ENCODE measurements at regions not wholly inside any gene's neighbourhood (a gene's known extent, or its start where the extent isn't known, plus 50 kb on each side); places are given as distances from the start of the nearest gene placed in this dataset.

- no peaks in the 10 kb centered on the region for H3K27me3 ChIP-seq (ENCODE audit: insufficient read depth, poor library complexity, severe bottlenecking)
- no peak for DNase-seq (ENCODE audit: low read depth in 1 of 2, low spot score in 1 of 2)
- TF ChIP-seq SPI1 (IDR thresholded peaks at IDR 0.05; ENCODE audit: borderline replicate concordance, low read depth) (no peak), CTCF (IDR thresholded peaks at IDR 0.05; ENCODE audit: insufficient read depth, low read length) (no peak), POLR2AphosphoS5 (IDR thresholded peaks at IDR 0.05; ENCODE audit: low read depth) (no peak)
- TF ChIP-seq, protein P1, sequence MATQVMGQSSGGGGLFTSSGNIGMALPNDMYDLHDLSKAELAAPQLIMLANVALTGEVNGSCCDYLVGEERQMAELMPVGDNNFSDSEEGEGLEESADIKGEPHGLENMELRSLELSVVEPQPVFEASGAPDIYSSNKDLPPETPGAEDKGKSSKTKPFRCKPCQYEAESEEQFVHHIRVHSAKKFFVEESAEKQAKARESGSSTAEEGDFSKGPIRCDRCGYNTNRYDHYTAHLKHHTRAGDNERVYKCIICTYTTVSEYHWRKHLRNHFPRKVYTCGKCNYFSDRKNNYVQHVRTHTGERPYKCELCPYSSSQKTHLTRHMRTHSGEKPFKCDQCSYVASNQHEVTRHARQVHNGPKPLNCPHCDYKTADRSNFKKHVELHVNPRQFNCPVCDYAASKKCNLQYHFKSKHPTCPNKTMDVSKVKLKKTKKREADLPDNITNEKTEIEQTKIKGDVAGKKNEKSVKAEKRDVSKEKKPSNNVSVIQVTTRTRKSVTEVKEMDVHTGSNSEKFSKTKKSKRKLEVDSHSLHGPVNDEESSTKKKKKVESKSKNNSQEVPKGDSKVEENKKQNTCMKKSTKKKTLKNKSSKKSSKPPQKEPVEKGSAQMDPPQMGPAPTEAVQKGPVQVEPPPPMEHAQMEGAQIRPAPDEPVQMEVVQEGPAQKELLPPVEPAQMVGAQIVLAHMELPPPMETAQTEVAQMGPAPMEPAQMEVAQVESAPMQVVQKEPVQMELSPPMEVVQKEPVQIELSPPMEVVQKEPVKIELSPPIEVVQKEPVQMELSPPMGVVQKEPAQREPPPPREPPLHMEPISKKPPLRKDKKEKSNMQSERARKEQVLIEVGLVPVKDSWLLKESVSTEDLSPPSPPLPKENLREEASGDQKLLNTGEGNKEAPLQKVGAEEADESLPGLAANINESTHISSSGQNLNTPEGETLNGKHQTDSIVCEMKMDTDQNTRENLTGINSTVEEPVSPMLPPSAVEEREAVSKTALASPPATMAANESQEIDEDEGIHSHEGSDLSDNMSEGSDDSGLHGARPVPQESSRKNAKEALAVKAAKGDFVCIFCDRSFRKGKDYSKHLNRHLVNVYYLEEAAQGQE (IDR thresholded peaks at IDR 0.05; ENCODE audit: insufficient replicate concordance, low read depth), result no peak
- no peak overlapping the region for H3K27ac ChIP-seq (replicated peaks)
- no peak overlapping the region for H3K4me3 ChIP-seq (replicated peaks; ENCODE audit: insufficient read depth, low read length)
These were observed 84.8 kb upstream of the WARS2 start for GRCh38 chr1:119225265-119225664.

- no peaks in the 10 kb centered on the region for H3K27me3 ChIP-seq (ENCODE audit: insufficient read depth, poor library complexity, severe bottlenecking)
- TF ChIP-seq POLR2AphosphoS5 (IDR thresholded peaks at IDR 0.05; ENCODE audit: low read depth) (no peak), GABPA (IDR thresholded peaks at IDR 0.05; ENCODE audit: low read depth) (no peak), CTCF (IDR thresholded peaks at IDR 0.05; ENCODE audit: insufficient read depth, low read length) (no peak), SPI1 (IDR thresholded peaks at IDR 0.05; ENCODE audit: borderline replicate concordance, low read depth) (no peak)
- TF ChIP-seq, protein P1 (IDR thresholded peaks at IDR 0.05; ENCODE audit: insufficient replicate concordance, low read depth), result no peak
These were observed 85.4 kb upstream of the WARS2 start for GRCh38 chr1:119225831-119226230.

DNA sequence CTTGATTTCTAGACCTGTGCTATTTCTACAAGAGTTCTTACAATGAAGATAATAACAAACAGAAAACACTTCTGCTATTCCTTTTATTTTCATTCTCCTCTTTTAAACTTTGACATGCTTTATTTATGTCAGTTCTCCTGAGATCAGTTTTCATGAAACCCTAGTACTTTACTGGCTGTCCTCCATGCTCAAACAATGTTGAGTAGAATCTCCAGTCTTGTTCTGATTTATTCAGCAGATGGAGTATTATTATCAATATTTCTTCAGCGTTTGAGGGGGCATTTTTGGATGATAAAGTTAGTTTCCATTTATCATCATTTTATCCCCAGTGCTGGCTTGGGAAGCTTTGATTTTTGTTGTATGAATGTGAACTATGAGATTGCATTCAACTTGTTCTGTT lies 85.9 kb upstream of the WARS2 start:
- no peak for DNase-seq (ENCODE audit: low read depth in 1 of 2, low spot score in 1 of 2)
- H3K27ac ChIP-seq (replicated peaks), result no peak overlapping the region
- no peaks in the 10 kb centered on the region for H3K27me3 ChIP-seq (ENCODE audit: insufficient read depth, poor library complexity, severe bottlenecking)
- H3K4me3 ChIP-seq (replicated peaks; ENCODE audit: insufficient read depth, low read length), result no peak overlapping the region
- TF ChIP-seq SPI1 (IDR thresholded peaks at IDR 0.05; ENCODE audit: borderline replicate concordance, low read depth) (no peak), CTCF (IDR thresholded peaks at IDR 0.05; ENCODE audit: insufficient read depth, low read length) (no peak), GABPA (IDR thresholded peaks at IDR 0.05; ENCODE audit: low read depth) (no peak), POLR2AphosphoS5 (IDR thresholded peaks at IDR 0.05; ENCODE audit: low read depth) (no peak)
- TF ChIP-seq, protein P1 (IDR thresholded peaks at IDR 0.05; ENCODE audit: insufficient replicate concordance, low read depth), result no peak

More at GRCh38 chr1:119225831-119226230, 85.4 kb upstream of the WARS2 start:
- Histone ChIP-seq H3K4me3 (replicated peaks; ENCODE audit: insufficient read depth, low read length) (no peak overlapping the region), H3K27ac (replicated peaks) (no peak overlapping the region)
- DNase-seq (ENCODE audit: low read depth in 1 of 2, low spot score in 1 of 2), result no peak

Data from HL-60 (cell line).